Ovary (tissue), 7 donors: ENCODE measurements at regions not wholly inside any gene's neighbourhood (a gene's known extent, or its start where the extent isn't known, plus 50 kb on each side); places are given as distances from the start of the nearest gene placed in this dataset.
"Not testable (repeated sequence)": the region's sequence is repeated elsewhere in the genome, so short reads cannot be mapped to it uniquely, and the experiment has no call there.

Source experiments
- DNase-seq, 5 donors: peaks; one replicate each; pipeline ENCODE4 v3.0.0-alpha.2; 2019 to 2020
- H3K27ac ChIP-seq, 2 donors: fragments of 200-600 bp; one replicate each; pipeline versions ENCODE4 v1.5.1 to v1.8.0; 2019 to 2022
- H3K27me3 ChIP-seq: fragments of 200-600 bp; one replicate; pipeline ENCODE4 v1.8.0; 2022
- H3K36me3 ChIP-seq: fragments of 200-600 bp; sonication (generic); one replicate; pipeline ENCODE4 v1.5.1; 2019
- H3K4me1 ChIP-seq: one replicate; pipeline ENCODE4 v1.8.1; 2013; ENCODE audit warnings: mild to moderate bottlenecking, moderate library complexity; ENCODE audit not compliant: insufficient read depth
- H3K4me3 ChIP-seq: fragments of 200-600 bp; sonication (generic); one replicate; pipeline ENCODE4 v1.5.1; 2017
- H3K9me3 ChIP-seq, 2 donors: fragments of 200-600 bp in 1 of 2; sonication (generic) in 1 of 2; one replicate each; pipeline versions ENCODE4 v1.5.1 to v1.8.1; 2013 to 2019; ENCODE audit warnings: mild to moderate bottlenecking in 1 of 2, moderate library complexity in 1 of 2
- WGBS, 3 donors: extraction: QIAGEN DNeasy Blood & Tissue Kit in 1 of 3; methylation state at CpG; one replicate each; pipeline versions ENCODE4 v1.1.5 to v1.1.7; 2013 to 2017; 5-methylcytosine and 5-hydroxymethylcytosine counted together
- intact Hi-C, 4 donors: fragments of 100-400 bp; cut with DNase I; formaldehyde crosslinking; loops; one replicate each; pipeline versions ENCODE4 v1.11.0 to v1.15.1; 2022 to 2023
- donor health status: DM: no; HTN: no; CAD: no; lungs with moderate emphysema.
- donor health status: DM: no; HTN: no; CAD: no.
- donor health status: Bipolar disorder and iron deficiency.
- donor health status: DM: no; HTN: no; CAD: no.
- donor health status: DM: yes; HTN: yes; CAD: no.

GRCh38 chr15:20256394-20256793 lies 285.2 kb downstream of the GOLGA6L6 start:
- intact Hi-C loops, H3K9me3 ChIP-seq, DNase-seq, H3K4me3 ChIP-seq, H3K27me3 ChIP-seq, H3K36me3 ChIP-seq, H3K4me1 ChIP-seq, H3K27ac ChIP-seq: not testable (repeated sequence)
- WGBS, 3 donors: 85 to 92% (median 88%) methylated on average over 7 of the region's 7 CpGs

GRCh38 chr15:20255641-20256040 lies 286.0 kb downstream of the GOLGA6L6 start:
- whole genome bisulfite sequencing, 3 donors: 67 to 74% (median 71%) methylated on average over 9 of the region's 9 CpGs
- H3K4me3 ChIP-seq, DNase-seq, H3K4me1 ChIP-seq, H3K27ac ChIP-seq, intact Hi-C loops, H3K9me3 ChIP-seq, H3K36me3 ChIP-seq, H3K27me3 ChIP-seq: not testable (repeated sequence)

GRCh38 chr15:20253047-20253615 lies 288.5 kb downstream of the GOLGA6L6 start:
- DNase-seq, intact Hi-C loops: not testable (repeated sequence)
- 36 to 43% (median 43%) methylated on average over 2 of the region's 2 CpGs for WGBS, 3 donors

DNA sequence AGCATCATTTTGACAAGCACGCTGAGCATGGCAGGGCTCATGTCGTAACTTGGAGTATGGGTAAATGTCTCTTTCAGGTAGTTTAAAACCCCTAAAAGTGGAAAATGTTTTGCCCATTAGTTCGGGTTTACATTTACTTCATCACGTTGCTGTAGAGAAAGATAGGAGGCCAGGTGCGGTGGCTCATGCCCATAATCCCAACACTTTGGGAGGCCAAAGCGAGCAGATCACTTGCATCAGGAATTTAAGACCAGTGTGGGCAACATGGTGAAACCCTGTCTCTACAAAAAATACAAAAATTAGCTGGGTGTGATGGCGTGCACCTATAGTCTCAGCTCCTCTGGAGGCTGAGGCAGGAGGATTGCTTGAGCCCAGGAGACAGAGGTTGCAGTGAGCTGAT lies 289.6 kb downstream of the GOLGA6L6 start:
- H3K27ac ChIP-seq, DNase-seq, H3K9me3 ChIP-seq, H3K4me3 ChIP-seq, intact Hi-C loops, H3K27me3 ChIP-seq, H3K36me3 ChIP-seq, H3K4me1 ChIP-seq: not testable (repeated sequence)
- 70 to 77% (median 77%) methylated on average over 7 of the region's 7 CpGs for WGBS, 3 donors

More at GRCh38 chr15:20253047-20253615, 288.5 kb downstream of the GOLGA6L6 start:
- not testable (repeated sequence) for H3K4me3 ChIP-seq, H3K9me3 ChIP-seq, H3K27ac ChIP-seq, H3K36me3 ChIP-seq, H3K4me1 ChIP-seq, H3K27me3 ChIP-seq

- H3K4me1 ChIP-seq, H3K9me3 ChIP-seq, DNase-seq, H3K4me3 ChIP-seq, intact Hi-C loops, H3K27ac ChIP-seq, H3K36me3 ChIP-seq, H3K27me3 ChIP-seq: not testable (repeated sequence)
- 74 to 78% (median 76%) methylated on average over 13 of the region's 13 CpGs for WGBS, 3 donors
Measured at GRCh38 chr15:20251214-20252005, 290.2 kb downstream of the GOLGA6L6 start.

GRCh38 chr15:20250206-20250605 lies 291.4 kb downstream of the GOLGA6L6 start:
- H3K27me3 ChIP-seq, H3K4me3 ChIP-seq, H3K9me3 ChIP-seq, H3K27ac ChIP-seq, H3K36me3 ChIP-seq, intact Hi-C loops, DNase-seq, H3K4me1 ChIP-seq: not testable (repeated sequence)
- 51 to 54% (median 54%) methylated on average over 3 of the region's 3 CpGs for WGBS, 3 donors

DNA sequence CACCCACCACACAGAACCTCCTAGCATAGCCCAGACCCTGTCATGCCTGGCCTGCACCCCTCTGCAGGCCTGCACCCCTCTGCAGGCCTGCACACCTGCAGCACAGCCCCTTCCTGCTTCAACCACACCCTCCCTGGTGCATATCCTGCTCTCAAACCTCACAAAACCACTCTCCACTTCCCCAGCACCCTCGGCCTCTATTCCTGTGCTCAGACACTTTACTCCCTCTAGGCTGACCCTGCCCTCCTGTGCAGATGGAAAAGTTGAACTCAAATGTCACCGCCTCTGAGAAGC lies 292.0 kb downstream of the GOLGA6L6 start:
- H3K9me3 ChIP-seq, H3K27ac ChIP-seq, H3K4me3 ChIP-seq, H3K36me3 ChIP-seq, H3K27me3 ChIP-seq, DNase-seq, intact Hi-C loops, H3K4me1 ChIP-seq: not testable (repeated sequence)
- 72 to 77% (median 73%) methylated on average over 2 of the region's 2 CpGs for WGBS, 3 donors

GRCh38 chr15:20248434-20248833 lies 293.2 kb downstream of the GOLGA6L6 start:
- H3K36me3 ChIP-seq, H3K27me3 ChIP-seq, H3K4me3 ChIP-seq, intact Hi-C loops, H3K4me1 ChIP-seq, H3K27ac ChIP-seq, H3K9me3 ChIP-seq, DNase-seq: not testable (repeated sequence)
- 79 to 84% (median 84%) methylated on average over 4 of the region's 4 CpGs for WGBS, 3 donors

DNA sequence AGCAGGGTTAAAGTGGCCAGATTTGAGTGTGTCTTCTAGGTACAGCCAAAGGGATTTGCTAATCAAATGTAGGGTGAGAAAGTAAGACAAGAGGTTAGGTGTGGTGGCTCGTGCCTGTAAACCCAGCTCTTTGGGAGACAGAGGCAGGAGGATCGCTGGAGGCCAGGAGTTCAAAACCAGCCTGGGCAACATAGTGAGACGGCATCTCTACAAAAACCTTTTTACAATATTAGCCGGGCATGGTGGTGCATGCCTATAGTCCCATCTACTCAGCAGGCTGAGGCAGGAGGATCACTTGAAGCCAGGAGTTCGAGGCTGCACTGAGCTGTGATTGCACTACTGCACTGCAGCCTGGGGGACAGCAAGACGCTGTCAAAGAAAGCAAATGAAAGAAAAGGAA lies 294.5 kb downstream of the GOLGA6L6 start:
- DNase-seq, H3K36me3 ChIP-seq, H3K9me3 ChIP-seq, intact Hi-C loops, H3K4me3 ChIP-seq, H3K27me3 ChIP-seq, H3K4me1 ChIP-seq, H3K27ac ChIP-seq: not testable (repeated sequence)
- 63 to 69% (median 65%) methylated on average over 6 of the region's 6 CpGs for WGBS, 3 donors

DNA sequence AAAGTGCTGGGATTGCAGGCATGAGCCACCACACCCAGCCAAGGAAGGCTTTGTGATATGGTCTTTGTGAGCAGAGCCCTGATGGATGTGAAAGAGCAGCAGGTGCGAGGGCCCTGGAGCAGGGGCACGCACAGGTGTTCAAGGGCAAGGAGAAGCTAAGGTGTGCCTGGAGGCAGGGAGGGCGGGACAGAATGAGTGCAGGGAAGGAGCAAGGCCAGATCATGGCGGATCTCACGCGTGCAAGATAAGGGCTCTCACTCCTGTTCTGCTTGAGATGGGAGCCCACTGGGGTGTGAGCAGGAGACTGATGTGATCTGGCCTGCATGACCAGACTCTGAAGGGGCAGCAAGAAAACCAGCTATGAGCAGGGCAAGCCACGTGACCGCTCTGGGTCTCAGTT lies 295.0 kb downstream of the GOLGA6L6 start:
- H3K4me3 ChIP-seq, H3K36me3 ChIP-seq, H3K27me3 ChIP-seq, DNase-seq, H3K27ac ChIP-seq, H3K9me3 ChIP-seq, intact Hi-C loops, H3K4me1 ChIP-seq: not testable (repeated sequence)
- WGBS, 3 donors: 54 to 71% (median 67%) methylated on average over 8 of the region's 8 CpGs

DNA sequence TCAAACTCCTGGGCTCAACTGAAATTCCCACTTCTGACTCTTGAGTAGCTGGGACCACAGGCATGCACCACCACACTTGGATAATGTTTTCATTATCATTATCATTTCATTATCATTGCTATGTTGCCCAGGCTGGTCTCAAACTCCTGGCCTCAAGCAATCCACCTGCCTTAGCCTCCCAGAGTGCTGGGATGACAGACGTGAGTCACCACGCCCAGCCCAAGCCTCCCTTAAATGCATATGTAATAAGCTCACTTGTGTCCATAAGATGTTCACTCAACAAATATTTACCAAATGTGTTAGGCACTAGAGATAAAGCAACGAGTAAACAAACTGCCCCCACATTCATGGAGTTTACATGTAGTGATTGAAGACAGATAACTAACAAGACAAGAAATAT lies 295.7 kb downstream of the GOLGA6L6 start:
- intact Hi-C loops, H3K36me3 ChIP-seq, H3K4me3 ChIP-seq, H3K4me1 ChIP-seq, H3K27ac ChIP-seq, H3K9me3 ChIP-seq, DNase-seq, H3K27me3 ChIP-seq: not testable (repeated sequence)
- WGBS, 3 donors: 67 to 74% (median 69%) methylated on average over 3 of the region's 3 CpGs

GRCh38 chr15:20244792-20245191 lies 296.8 kb downstream of the GOLGA6L6 start:
- H3K36me3 ChIP-seq, H3K27me3 ChIP-seq, H3K4me1 ChIP-seq, H3K9me3 ChIP-seq, DNase-seq, intact Hi-C loops, H3K4me3 ChIP-seq, H3K27ac ChIP-seq: not testable (repeated sequence)
- WGBS, 3 donors: 80 to 88% (median 83%) methylated on average over 17 of the region's 17 CpGs
